HG02981 (cell line): ENCODE measurements at regions not wholly inside any gene's neighbourhood (a gene's known extent, or its start where the extent isn't known, plus 50 kb on each side); places are given as distances from the start of the nearest gene placed in this dataset.
"Not testable (repeated sequence)": the region's sequence is repeated elsewhere in the genome, so short reads cannot be mapped to it uniquely, and the experiment has no call there.

Experiments
- ATAC-seq: cut with Tn5 transposase; IDR thresholded peaks from one replicate; pipeline ENCODE4 v1.9.1; 2021; ENCODE audit warnings: mild to moderate bottlenecking, moderate library complexity; ENCODE audit not compliant: unreplicated experiment

GRCh38 chr2:83339942-83340341 is 1119.1 kb downstream of the SUCLG1 start:
- ATAC-seq = not testable (repeated sequence)

DNA sequence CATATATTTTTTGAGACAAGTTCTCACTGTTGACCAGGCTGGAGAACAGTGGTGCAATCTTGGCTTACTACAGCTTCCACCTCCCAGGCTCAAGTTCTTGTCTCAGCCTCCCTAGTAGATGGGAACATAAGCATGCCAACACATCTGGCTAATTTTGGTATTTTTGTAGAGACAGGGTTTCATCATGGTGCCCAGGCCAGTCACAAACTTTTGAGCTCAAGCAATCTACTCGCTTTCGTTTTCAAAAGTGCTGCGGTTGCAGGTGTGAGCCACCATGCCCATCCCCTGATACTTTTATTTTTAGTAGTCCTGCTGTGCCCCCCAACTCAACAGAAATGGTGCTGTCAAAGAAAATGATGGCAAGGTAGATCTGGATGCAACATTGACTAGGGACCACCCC is 1127.3 kb downstream of the SUCLG1 start:
- ATAC-seq = no peak

DNA sequence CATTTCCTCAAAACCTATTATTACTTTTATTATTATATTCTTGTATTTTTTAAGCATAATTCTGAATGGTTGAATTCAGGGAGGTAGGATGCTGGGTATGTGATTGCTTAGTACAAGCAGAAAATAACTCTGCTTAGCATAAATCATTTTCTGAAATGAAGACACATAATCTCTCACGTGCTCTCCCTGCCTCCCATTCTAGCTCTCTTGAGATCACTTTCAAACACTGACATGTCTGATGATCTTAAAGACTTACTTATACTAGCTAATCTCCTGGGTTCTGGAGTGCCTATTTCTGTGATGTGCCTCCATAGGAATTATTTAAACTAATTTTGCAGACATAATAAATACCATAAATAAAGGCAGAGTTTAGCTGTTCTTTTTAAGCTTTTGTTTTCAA is 1136.0 kb downstream of the SUCLG1 start:
- ATAC-seq = no peak

- ATAC-seq = no peak
Observed at GRCh38 chr2:83320053-83320452, 1139.0 kb downstream of the SUCLG1 start.

DNA sequence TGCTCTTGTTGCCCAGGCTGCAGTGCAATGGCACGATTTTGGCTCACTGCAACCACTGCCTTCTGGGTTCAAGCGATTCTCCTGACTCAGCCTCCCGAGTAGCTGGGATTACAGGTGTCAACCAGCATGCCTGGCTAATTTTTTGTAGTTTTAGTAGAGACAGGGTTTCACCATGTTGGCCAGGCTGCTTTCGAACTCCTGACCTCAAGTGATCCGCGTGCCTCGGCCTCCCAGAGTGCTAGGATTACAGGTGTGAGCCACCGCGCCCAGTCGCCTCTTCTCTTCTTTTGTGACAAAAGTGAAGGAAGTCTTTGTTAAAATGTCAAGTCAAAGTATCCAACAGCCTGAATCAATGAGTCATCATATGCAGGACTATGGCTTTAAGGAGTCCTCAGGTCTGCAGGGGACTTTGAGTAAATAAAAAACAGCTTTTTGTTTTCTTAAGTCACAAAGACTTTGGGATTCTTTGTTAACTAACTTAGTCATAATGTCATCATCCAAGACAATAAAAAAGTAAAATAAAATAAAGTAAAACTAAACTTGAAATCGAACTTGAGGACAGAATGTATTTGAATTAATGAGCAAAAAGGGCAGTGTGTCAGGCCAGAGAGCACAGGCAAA is 1153.2 kb downstream of the SUCLG1 start:
- no peak for ATAC-seq

GRCh38 chr2:83291083-83291482 is 1168.0 kb downstream of the SUCLG1 start:
- ATAC-seq = no peak

DNA sequence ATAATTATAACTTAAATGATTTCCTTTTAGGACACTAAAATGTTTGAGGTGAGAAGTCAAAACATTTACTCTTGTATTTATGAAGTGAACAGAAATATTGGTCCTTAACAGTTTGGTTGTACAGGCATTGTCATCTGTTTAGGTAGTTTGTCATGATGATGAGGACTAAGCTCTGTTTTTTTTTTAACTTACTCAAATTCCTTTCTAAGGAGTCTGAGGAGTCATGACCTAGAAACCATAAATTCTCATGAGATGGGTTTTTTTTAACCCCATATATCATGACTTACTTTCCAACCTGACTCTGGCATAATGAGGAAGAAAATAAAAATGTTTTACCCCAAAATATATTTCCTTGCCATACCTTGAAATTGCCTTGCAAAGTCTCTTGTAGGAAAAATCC is 1176.2 kb downstream of the SUCLG1 start:
- no peak for ATAC-seq

GRCh38 chr2:83282043-83282795 is 1176.9 kb downstream of the SUCLG1 start:
- no peak for ATAC-seq

GRCh38 chr2:83280391-83280790 is 1178.7 kb downstream of the SUCLG1 start:
- ATAC-seq = no peak

GRCh38 chr2:83273322-83273721 is 1185.8 kb downstream of the SUCLG1 start:
- ATAC-seq = no peak

DNA sequence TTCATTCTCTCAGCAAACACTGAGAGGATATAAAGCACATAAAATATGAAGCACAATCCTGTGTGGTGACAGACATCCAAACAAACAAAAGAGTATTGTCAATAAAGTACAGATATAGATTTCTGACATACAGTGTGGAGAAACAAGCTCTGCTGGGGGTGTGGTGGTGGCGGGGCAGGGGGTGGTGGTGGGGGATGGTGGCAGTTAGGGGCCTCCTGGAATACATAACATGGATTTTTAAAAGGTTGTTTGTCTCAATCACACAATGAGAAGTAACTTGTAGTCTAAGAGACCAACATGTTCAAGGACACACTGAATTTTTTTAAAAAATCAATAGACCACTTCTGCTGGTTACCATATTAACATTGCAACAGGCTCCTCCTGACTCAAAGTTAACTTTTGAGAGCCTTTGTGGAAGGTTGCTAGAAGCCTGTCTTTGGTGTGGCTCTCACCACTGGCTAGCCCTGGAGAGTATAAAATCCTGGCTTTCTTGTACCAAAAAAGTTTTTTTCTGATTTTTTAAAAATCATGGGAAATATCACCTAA is 1197.4 kb downstream of the SUCLG1 start:
- no peak for ATAC-seq

DNA sequence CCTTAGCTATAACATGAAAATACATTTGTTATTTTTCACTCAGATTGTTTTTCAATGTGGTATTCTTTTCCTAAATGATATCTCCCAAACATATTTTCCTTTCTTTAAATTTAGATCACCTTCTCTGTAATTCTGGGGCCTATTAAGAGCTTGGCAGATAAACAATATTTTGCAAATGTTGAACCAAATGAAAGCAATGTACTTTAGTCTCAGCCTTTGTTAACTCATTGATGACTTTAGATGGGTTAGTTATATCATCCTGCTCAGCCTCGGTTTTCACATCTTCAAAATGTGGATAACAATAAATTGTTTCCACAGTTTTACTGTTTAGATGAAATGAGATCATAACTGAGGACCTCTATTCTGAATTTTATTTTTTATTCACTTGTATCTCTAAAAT is 1205.2 kb downstream of the SUCLG1 start:
- no peak for ATAC-seq

- no peak for ATAC-seq
Observed at GRCh38 chr2:83251321-83251872, 1207.7 kb downstream of the SUCLG1 start.

GRCh38 chr2:83245806-83246537 is 1213.1 kb downstream of the SUCLG1 start:
- ATAC-seq = not testable (repeated sequence)

DNA sequence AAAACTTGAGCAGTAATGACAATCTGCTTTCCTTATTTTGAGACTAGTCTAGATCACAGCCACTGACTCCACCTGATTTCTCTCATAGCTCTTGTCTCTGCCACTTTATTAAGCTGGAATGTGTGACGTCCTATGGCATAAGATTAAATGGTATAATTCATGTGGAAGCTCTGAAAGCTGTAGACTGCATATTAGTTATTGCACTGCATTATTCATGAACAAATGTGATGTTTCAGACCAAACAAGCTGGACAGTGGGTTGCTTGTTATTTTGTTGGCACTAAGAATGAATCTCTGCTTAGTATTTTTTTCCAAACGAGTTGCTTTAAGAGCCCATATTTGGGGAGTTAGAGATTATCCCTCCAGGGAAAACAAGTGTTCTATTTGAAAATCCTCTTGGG is 1218.5 kb downstream of the SUCLG1 start:
- no peak for ATAC-seq

DNA sequence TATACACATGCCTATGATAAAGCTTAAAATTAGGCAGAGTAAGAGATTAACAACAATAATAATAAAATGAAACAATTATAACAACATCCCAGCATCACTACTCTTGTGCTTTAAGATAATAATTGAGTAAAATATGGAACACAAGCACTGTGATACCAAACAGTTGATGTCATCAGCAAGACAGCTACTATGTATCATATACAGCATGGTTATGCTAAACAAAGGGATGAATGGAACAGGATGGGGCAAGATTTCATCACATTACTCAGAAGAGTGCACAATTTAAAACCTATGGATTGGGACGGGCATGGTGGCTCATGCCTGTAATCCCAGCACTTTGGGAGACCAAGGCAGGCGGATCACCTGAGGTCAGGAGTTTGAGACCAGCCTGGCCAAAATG is 1221.0 kb downstream of the SUCLG1 start:
- no peak for ATAC-seq

DNA sequence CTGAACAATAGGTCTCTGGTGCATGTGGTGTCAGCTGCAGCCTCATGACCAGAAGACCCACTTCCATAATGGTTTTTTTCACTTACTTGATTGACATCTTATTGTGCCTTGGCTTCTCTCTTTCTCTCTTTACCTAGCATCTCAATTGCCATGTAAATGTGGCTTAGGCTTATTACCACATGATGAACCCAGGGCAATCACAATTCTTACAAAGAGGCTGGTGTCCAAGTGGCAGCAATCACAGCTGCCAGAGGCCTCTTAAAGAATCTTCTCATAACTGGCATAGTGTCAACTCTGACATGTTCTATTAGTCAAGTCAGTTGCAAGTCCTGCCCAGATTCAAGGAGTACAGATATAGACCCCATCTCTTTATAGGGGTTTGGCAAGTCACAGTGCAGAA is 1224.8 kb downstream of the SUCLG1 start:
- no peak for ATAC-seq

DNA sequence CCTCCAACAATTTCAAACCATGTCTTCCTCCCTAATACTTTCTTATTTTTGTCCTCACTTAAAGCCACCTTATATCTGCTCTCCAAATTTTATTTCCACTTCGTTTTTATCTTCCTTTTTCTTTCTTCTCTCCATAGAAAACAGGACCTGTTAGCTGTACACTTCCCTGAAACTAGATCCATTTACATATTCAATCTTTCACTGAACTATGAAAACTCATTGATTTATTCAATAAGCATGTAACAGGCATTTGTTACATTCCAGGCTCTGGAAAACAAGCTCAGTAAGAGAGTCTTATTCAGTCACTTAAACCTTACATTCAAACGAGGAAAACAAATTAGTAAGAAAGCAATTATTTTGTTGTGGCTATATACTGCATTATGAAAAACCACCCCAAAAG is 1225.3 kb downstream of the SUCLG1 start:
- no peak for ATAC-seq

GRCh38 chr2:83233326-83233725 is 1225.8 kb downstream of the SUCLG1 start:
- ATAC-seq = no peak

- ATAC-seq = no peak
Observed at GRCh38 chr2:83229443-83229842, 1229.6 kb downstream of the SUCLG1 start.

DNA sequence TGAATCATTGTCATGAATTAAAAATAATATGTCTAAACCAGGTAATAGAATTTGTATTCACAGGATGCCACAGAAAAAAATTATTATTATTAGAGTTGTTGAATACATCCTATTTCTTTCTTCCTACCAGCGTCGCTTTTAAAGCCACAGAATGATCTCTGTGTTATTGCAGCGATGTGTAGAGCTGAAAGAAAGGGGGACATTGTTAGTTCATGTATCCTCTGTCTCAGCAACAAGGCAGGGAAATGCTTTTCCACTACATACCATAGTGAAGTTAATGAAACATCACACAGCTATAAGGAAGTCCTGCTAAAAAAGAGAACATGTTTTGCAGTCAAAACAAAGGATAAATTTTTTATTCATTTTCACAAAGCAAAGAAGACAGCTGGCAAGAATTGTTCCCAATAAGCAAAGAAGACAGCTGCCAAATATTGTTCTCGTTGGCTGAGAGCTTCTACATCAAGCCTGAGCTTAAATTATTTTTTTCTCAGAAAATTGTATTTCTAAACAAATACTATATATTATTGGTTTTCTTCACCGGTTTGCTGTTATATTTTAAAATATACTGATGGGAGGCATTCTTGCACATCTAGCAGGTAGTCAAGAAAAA is 1234.4 kb downstream of the SUCLG1 start:
- no peak for ATAC-seq
